ENCODE measurements at regions not wholly inside any gene's neighbourhood (a gene's known extent, or its start where the extent isn't known, plus 50 kb on each side); places are given as distances from the start of the nearest gene placed in this dataset.

DNA sequence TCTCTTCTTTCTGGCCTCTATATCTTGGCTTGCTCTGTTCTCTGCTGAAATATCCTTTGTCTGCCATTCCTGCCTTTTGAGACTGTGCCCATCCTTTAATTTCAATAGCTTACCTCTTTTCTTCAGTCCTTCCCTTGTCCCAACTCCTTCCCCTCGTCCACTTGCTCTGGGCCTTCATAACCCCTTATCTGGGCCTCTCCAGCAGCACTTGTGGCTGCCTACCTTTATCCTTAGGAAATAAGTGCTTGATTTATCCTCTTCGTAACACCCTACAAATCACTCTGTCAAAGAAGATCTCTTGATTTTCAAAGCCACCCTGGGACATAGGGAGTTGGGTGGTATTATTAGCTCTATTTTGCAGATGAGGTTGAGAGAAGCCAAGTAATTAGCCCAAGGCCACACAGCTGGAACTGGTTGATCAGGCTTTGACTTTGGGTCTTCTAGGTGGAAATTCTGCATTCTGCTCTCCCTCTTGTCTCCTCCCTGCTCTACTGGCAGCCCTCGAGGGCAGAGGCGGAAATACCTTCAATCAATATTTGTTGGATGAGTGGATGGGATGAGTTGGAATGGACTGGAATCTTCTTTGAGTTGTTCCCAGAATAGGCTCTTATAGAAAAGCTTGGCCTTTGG is 84.0 kb upstream of the TLE3 start:
- ChIA-PET CTCF (ENCODE audit: unreplicated experiment) (no interaction called here), POLR2A (no interaction called here)
- H3K9me2 ChIP-seq (ENCODE audit: insufficient read depth, low read length) = no peaks in the 10 kb centered on the region
- H2AFZ ChIP-seq (ENCODE audit: low read length) = no peak overlapping the region
- no peak for TF ChIP-seq EZH2phosphoT487 (IDR thresholded peaks at IDR 0.05; ENCODE audit: borderline replicate concordance, low read depth, low read length)
- TF ChIP-seq, protein P1, sequence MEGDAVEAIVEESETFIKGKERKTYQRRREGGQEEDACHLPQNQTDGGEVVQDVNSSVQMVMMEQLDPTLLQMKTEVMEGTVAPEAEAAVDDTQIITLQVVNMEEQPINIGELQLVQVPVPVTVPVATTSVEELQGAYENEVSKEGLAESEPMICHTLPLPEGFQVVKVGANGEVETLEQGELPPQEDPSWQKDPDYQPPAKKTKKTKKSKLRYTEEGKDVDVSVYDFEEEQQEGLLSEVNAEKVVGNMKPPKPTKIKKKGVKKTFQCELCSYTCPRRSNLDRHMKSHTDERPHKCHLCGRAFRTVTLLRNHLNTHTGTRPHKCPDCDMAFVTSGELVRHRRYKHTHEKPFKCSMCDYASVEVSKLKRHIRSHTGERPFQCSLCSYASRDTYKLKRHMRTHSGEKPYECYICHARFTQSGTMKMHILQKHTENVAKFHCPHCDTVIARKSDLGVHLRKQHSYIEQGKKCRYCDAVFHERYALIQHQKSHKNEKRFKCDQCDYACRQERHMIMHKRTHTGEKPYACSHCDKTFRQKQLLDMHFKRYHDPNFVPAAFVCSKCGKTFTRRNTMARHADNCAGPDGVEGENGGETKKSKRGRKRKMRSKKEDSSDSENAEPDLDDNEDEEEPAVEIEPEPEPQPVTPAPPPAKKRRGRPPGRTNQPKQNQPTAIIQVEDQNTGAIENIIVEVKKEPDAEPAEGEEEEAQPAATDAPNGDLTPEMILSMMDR (conservative IDR thresholded peaks at IDR 0.05; ENCODE audit: low read length) = no peak; the same call in 1 of the 2 replicates
- no TSS peak for BruUV-seq (replicated peaks)
- H3K9me3 ChIP-seq (ENCODE audit: low read length) = no peaks in the 10 kb centered on the region
- no peaks in the 10 kb centered on the region for H4K20me1 ChIP-seq (ENCODE audit: insufficient read depth, low read length)
- no peaks in the 10 kb centered on the region for H3K36me3 ChIP-seq (ENCODE audit: insufficient read depth, low read length)
- DNase-seq (ENCODE audit: low spot score) = no peak
- no peak overlapping the region for H3K4me2 ChIP-seq (ENCODE audit: low read length)
- H3K4me1 ChIP-seq (ENCODE audit: insufficient read depth, low read length, poor library complexity, severe bottlenecking) = no peaks in the 10 kb centered on the region
- no peak overlapping the region for H3K4me3 ChIP-seq (ENCODE audit: low read depth, low read length, poor library complexity, severe bottlenecking)
- intact Hi-C loops (cut with micrococcal nuclease; ENCODE audit: unreplicated experiment) = no loop called here
- no peak overlapping the region for H3K27ac ChIP-seq (ENCODE audit: low read depth, low read length, poor library complexity, severe bottlenecking)
- no peaks in the 10 kb centered on the region for H3K79me2 ChIP-seq (ENCODE audit: insufficient read depth, low read depth, low read length)

DNA sequence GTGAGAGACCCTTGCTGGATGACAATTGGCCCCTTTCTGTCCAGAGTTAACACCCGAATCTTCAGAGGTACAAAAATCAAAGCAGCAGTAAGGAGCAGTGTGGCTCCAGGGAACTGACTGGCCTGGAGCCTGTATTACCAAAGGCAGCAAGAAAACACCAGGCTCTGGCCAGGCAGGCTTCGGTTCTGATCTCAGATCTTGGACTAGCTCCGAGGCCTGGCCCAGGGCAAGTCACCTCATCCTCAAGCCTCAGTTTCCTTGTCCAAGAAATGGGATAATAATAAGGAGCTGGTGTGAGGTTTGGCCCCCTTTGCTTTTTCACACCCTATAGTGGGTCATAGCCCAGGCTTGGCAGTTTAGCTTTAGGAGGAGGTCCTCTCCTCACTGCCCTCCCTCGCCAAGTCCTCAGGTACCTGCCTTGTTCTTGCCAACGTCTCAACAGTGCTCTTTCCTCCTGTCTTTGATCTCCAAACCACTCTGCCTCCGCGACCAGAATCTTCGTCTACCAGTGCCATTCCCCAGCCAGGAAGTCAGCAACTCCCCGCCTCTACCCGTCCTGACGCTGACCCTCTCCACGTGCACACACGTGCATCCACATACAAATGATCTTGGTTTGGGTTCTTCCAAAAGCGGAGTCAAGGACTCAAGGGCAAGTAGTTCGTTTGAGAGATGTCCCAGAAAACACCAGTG is 82.6 kb upstream of the TLE3 start:
- no TSS peak for BruUV-seq (replicated peaks)
- CTCF ChIA-PET (ENCODE audit: unreplicated experiment) = no interaction called here

More for the DNA sequence above, 82.6 kb upstream of the TLE3 start:
- TF ChIP-seq EZH2phosphoT487 (IDR thresholded peaks at IDR 0.05; ENCODE audit: borderline replicate concordance, low read depth, low read length) = no peak
- TF ChIP-seq, protein P1 (conservative IDR thresholded peaks at IDR 0.05; ENCODE audit: low read length) = no peak
- Histone ChIP-seq H3K79me2 (ENCODE audit: insufficient read depth, low read depth, low read length) (no peaks in the 10 kb centered on the region), H3K4me2 (ENCODE audit: low read length) (no peak overlapping the region), H2AFZ (ENCODE audit: low read length) (no peak overlapping the region), H3K27ac (ENCODE audit: low read depth, low read length, poor library complexity, severe bottlenecking) (no peak overlapping the region), H3K4me1 (ENCODE audit: insufficient read depth, low read length, poor library complexity, severe bottlenecking) (no peaks in the 10 kb centered on the region), H3K9me3 (ENCODE audit: low read length) (no peaks in the 10 kb centered on the region), H4K20me1 (ENCODE audit: insufficient read depth, low read length) (no peaks in the 10 kb centered on the region), H3K36me3 (ENCODE audit: insufficient read depth, low read length) (no peaks in the 10 kb centered on the region), H3K4me3 (ENCODE audit: low read depth, low read length, poor library complexity, severe bottlenecking) (no peak overlapping the region), H3K9me2 (ENCODE audit: insufficient read depth, low read length) (no peaks in the 10 kb centered on the region)
- no peak for DNase-seq (ENCODE audit: low spot score)
- POLR2A ChIA-PET = interaction anchor here (0.5 kb wide), 1 partner anchor 166 kb away, joined by 3 read pairs; no protein-coding TSS in a partner anchor
- intact Hi-C loops (cut with micrococcal nuclease; ENCODE audit: unreplicated experiment) = no loop called here

All from OCI-LY7 (cell line).